CD4-positive, alpha-beta T cell (primary cell): ENCODE measurements at regions not wholly inside any gene's neighbourhood (a gene's known extent, or its start where the extent isn't known, plus 50 kb on each side); places are given as distances from the start of the nearest gene placed in this dataset.
"Not testable (repeated sequence)": the region's sequence is repeated elsewhere in the genome, so short reads cannot be mapped to it uniquely, and the experiment has no call there.

ENCODE experiments used
- ATAC-seq: fragments of 200-7000 bp; cut with Tn5 transposase; one replicate; pipeline ENCODE4 v1.10.0; 2022; ENCODE audit warnings: mild to moderate bottlenecking; ENCODE audit not compliant: poor library complexity
- CTCF ChIA-PET: fragments of 350-600 bp; sonication (Branson Sonifier 250); formaldehyde crosslinking; loops from one replicate; lab custom pipeline; 2021; ENCODE audit warnings: antibody characterized with exemption, inconsistent platforms; lab: Charles Lee
- POLR2A ChIA-PET: fragments of 350-600 bp; sonication (Branson Sonifier 250); formaldehyde crosslinking; loops from one replicate; lab custom pipeline; 2021; ENCODE audit warnings: antibody characterized with exemption, inconsistent platforms; lab: Charles Lee
- DNase-seq, 14 experiments: peaks; one replicate each; pipeline ENCODE4 v3.0.0-alpha.2; 2013 to 2020; ENCODE audit warnings: mixed read lengths in 2 of 14
- H3K27ac ChIP-seq, 2 donors: one replicate each; pipeline versions ENCODE4 v1.5.1 to v1.7.0; 2013; ENCODE audit warnings: low read length in 2 of 2, low read depth in 1 of 2, mild to moderate bottlenecking in 1 of 2
- H3K27me3 ChIP-seq, 2 experiments: 1 replicate in 1 of 2; 2 replicates in 1 of 2; pipeline versions ENCODE4 v1.6.1 to v1.7.0; 2013; ENCODE audit warnings: low read length in 2 of 2, control low read depth in 1 of 2, mild to moderate bottlenecking in 1 of 2, moderate library complexity in 1 of 2; ENCODE audit not compliant: insufficient read depth in 2 of 2, control insufficient read depth in 1 of 2
- H3K36me3 ChIP-seq: one replicate; pipeline ENCODE4 v1.6.1; 2013; ENCODE audit warnings: low read length, control low read depth; ENCODE audit not compliant: insufficient read depth
- H3K4me1 ChIP-seq: one replicate; pipeline ENCODE4 v1.6.1; 2013; ENCODE audit warnings: low read length, control low read depth; ENCODE audit not compliant: insufficient read depth
- H3K4me3 ChIP-seq: one replicate; pipeline ENCODE4 v1.5.1; 2013; ENCODE audit warnings: mild to moderate bottlenecking, low read length, moderate library complexity
- H3K9me3 ChIP-seq, 2 experiments: 1 replicate in 1 of 2; 2 replicates in 1 of 2; pipeline versions ENCODE4 v1.6.1 to v1.7.0; 2013; ENCODE audit warnings: low read length in 2 of 2, mild to moderate bottlenecking in 2 of 2, control low read depth in 1 of 2, moderate library complexity in 1 of 2; ENCODE audit not compliant: control insufficient read depth in 1 of 2, insufficient read depth in 1 of 2
- H3K27ac Mint-ChIP-seq: one replicate; pipeline ENCODE4 v1.8.0; 2020; ENCODE audit warnings: mixed read lengths
- H3K27me3 Mint-ChIP-seq: one replicate; pipeline ENCODE4 v1.8.0; 2021; ENCODE audit warnings: mixed read lengths
- H3K36me3 Mint-ChIP-seq: one replicate; pipeline ENCODE4 v1.8.0; 2021; ENCODE audit warnings: low read depth, mixed read lengths
- H3K4me1 Mint-ChIP-seq: one replicate; pipeline ENCODE4 v1.8.0; 2021; ENCODE audit warnings: low read depth, mixed read lengths
- H3K4me3 Mint-ChIP-seq: one replicate; pipeline ENCODE4 v1.8.0; 2020; ENCODE audit warnings: mild to moderate bottlenecking, mixed read lengths
- H3K9me3 Mint-ChIP-seq: one replicate; pipeline ENCODE4 v1.8.0; 2020; ENCODE audit warnings: mixed read lengths
- CTCF ChIP-seq: fragments of 200-600 bp; IDR thresholded peaks from one replicate; pipeline ENCODE4 v1.8.0; 2022; ENCODE audit warnings: antibody characterized with exemption, mild to moderate bottlenecking
- intact Hi-C, 2 experiments: fragments of 100-400 bp; cut with DNase I in 1 of 2; cut with micrococcal nuclease in 1 of 2; formaldehyde crosslinking; loops; one replicate each; pipeline versions ENCODE4 v1.15.1 to v1.9.0; 2023 to 2025; cut with DNase I, micrococcal nuclease

DNA sequence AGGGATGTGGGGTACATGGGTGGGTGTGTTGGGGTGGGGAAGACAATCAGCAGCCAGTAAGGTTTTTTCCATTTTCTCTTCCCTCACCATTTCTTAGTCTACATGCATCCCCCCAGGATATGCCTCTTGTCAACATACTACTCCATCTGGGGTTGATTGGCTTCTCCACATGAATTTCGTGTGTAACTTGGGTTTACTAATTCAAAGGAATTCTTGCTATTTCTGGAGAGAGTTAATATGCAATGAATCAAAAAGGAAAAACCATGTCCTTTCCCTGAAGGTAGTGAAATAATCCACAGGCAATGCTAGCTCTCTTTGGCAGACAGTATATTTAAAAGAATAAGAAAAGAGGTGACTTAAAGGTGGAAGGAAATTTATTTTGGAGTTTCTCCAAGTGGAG, 198.4 kb downstream of the EBLN2 start:
- Histone ChIP-seq H3K4me3 (no peak overlapping the region), H3K27me3 (no peaks in the 10 kb centered on the region), H3K4me1 (no peaks in the 10 kb centered on the region), H3K27ac (no peak overlapping the region), H3K36me3 (no peaks in the 10 kb centered on the region), H3K9me3 (peaks cover 0 to 4% of the 10 kb centered on the region in 2 experiments)
- no peak for ATAC-seq
- no peak overlapping the region for H3K27ac Mint-ChIP-seq
- no peaks in the 10 kb centered on the region for H3K9me3 Mint-ChIP-seq
- H3K27me3 Mint-ChIP-seq, result peaks cover 46% of the 10 kb centered on the region
- no peak for TF ChIP-seq CTCF
- no peak for DNase-seq
- H3K36me3 Mint-ChIP-seq, result no peaks in the 10 kb centered on the region
- no peaks in the 10 kb centered on the region for H3K4me1 Mint-ChIP-seq
- ChIA-PET CTCF (no interaction called here), POLR2A (no interaction called here)
- intact Hi-C loops, result no loop called here
- no peak overlapping the region for H3K4me3 Mint-ChIP-seq

DNA sequence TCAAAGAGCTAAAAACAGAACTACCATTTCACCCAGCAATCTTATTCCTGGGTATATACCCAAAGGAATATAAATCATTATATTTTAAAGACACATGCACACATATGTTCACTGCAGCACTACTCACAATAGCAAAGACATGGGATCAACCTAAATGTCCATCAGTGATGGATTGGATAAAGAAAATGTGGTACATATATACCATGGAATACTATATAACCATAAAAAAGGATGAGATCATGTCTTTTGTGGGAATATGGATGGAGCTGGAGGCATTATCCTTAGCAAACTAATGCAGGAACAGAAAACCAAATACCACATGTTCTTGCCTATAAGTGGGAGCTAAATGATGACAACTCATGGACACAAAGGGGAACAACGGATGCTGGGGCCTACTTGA, 205.1 kb downstream of the EBLN2 start:
- H3K27ac Mint-ChIP-seq, ATAC-seq, H3K9me3 ChIP-seq, H3K36me3 ChIP-seq, H3K27ac ChIP-seq, H3K4me1 Mint-ChIP-seq, intact Hi-C loops, H3K9me3 Mint-ChIP-seq, H3K4me3 ChIP-seq, POLR2A ChIA-PET, H3K36me3 Mint-ChIP-seq, CTCF ChIA-PET, H3K4me1 ChIP-seq, H3K27me3 ChIP-seq, H3K4me3 Mint-ChIP-seq, DNase-seq, H3K27me3 Mint-ChIP-seq: not testable (repeated sequence)

- ATAC-seq, H3K9me3 ChIP-seq, H3K4me1 ChIP-seq, H3K36me3 Mint-ChIP-seq, H3K4me3 Mint-ChIP-seq, H3K27ac ChIP-seq, H3K27ac Mint-ChIP-seq, H3K27me3 ChIP-seq, H3K4me3 ChIP-seq, DNase-seq, H3K36me3 ChIP-seq, H3K4me1 Mint-ChIP-seq, H3K27me3 Mint-ChIP-seq, intact Hi-C loops, CTCF ChIA-PET, POLR2A ChIA-PET, H3K9me3 Mint-ChIP-seq: not testable (repeated sequence)
These were observed 207.7 kb downstream of the EBLN2 start for GRCh38 chr3:73269126-73269525.

DNA sequence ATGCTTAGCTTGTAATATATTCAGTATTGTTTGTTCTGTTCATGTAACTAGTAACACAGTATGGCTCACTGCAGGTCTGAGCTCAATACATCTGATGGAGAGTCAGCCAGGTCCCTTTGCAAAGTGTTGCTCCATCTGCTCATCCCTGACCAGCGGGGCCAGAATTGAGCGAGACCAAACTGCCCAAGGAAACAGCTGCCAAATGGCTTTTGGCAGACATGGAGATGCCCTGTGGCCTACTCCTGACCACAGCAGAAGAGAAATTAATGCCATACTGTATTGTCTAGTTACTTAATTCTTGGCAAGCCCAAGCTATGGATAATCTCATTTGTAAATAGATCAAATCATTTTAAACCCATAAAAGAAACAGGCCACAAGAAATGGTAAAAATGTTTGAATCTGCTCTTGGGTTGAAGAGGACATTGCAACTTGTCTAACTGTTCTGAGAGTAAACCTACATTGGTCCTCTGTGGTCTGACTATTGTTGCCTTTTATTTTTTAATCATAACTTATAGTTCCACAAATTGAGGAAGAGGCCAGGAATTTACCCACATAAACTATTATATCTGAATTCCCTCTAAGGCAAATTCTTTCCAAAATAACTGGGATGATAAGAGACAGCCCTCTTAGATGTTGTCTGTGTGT, 209.5 kb downstream of the EBLN2 start:
- Mint-ChIP-seq H3K9me3 (no peaks in the 10 kb centered on the region), H3K4me3 (no peak overlapping the region), H3K36me3 (no peaks in the 10 kb centered on the region), H3K4me1 (no peaks in the 10 kb centered on the region), H3K27ac (no peak overlapping the region), H3K27me3 (no peaks in the 10 kb centered on the region)
- DNase-seq, result no peak
- no peaks in the 10 kb centered on the region for H3K36me3 ChIP-seq
- H3K27me3 ChIP-seq, result no peaks in the 10 kb centered on the region
- no peak overlapping the region for H3K4me3 ChIP-seq
- intact Hi-C loops, result no loop called here
- ATAC-seq, result no peak
- peaks cover 0 to 6% of the 10 kb centered on the region in 2 experiments for H3K9me3 ChIP-seq
- no peak for TF ChIP-seq CTCF
- no peak overlapping the region for H3K27ac ChIP-seq
- POLR2A ChIA-PET, result no interaction called here
- CTCF ChIA-PET, result no interaction called here
- no peaks in the 10 kb centered on the region for H3K4me1 ChIP-seq
